SHP77 (cell line): ENCODE measurements at regions not wholly inside any gene's neighbourhood (a gene's known extent, or its start where the extent isn't known, plus 50 kb on each side); places are given as distances from the start of the nearest gene placed in this dataset.

ENCODE experiments used
- DNase-seq, 2 experiments: peaks; one replicate each; lab custom pipeline; 2025; lab: John Stamatoyannopoulos, UW

- no peak for DNase-seq
Observed at GRCh38 chr7:155216475-155217272, 81.0 kb upstream of the INSIG1 start.

- no peak for DNase-seq
Observed at GRCh38 chr7:155217634-155218033, 80.0 kb upstream of the INSIG1 start.

GRCh38 chr7:155218276-155219153 lies 79.2 kb upstream of the INSIG1 start:
- no peak for DNase-seq

- no peak for DNase-seq
Observed at GRCh38 chr7:155219154-155219531, 78.5 kb upstream of the INSIG1 start.

DNA sequence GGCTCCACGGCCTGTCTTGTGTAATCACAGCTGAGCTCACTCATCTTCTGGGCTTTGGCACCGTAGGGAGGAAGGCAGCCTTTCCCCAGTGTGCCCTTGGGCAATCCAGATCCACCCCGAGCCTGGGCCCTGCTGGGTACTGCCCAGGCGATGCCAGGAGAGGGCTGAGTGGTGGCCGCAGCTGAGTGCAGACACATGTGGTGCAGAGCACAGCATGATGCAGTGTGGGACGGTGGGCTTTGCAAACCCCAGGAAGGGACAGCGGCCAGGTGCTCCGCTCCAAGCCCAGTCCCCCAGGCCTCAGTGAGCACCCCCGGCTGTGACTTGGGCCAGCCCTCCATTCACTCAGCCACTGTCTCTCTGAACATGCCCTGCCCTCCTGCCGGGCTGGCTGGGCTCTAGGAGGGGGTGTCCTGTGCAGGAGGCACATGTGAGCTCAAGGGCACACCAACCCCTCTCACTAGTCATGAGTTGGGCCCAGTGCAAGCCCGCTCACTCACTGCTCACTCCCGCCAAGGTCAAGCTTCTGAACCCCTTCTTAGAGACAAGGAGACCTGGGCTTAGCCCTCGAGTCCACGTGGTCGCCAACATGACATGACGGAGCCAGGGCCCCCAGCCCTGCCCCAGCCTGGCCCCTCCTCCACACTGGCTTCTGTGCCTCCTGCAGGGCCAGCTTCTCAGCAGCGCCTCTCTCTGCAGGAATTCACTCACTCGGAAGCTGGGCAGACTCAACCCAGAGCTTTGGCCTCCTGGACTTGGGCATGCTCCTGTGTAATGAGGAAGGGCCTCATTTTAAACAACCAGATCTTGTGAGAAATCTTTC lies 77.5 kb upstream of the INSIG1 start:
- DNase-seq, result no peak

- no peak for DNase-seq
Observed at GRCh38 chr7:155220903-155221302, 76.8 kb upstream of the INSIG1 start.

DNA sequence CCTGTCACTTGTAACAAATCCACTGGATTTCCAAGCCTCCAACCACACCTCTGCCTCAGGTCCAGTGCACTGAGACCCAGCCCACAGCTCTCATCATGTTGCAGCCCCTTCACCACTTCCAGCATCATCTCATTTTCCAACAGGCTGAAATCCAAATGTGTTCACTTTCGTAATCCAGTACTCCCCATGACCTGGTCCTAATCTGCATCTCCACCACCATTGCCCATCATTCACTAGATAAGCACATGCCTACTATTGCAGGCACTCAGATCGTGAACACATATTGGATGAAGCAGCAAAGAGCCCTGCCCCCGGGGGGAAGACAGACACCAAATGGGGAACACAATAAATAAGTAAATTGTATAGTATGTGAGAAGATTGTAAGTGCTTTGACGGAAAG lies 76.1 kb upstream of the INSIG1 start:
- DNase-seq, result no peak

DNA sequence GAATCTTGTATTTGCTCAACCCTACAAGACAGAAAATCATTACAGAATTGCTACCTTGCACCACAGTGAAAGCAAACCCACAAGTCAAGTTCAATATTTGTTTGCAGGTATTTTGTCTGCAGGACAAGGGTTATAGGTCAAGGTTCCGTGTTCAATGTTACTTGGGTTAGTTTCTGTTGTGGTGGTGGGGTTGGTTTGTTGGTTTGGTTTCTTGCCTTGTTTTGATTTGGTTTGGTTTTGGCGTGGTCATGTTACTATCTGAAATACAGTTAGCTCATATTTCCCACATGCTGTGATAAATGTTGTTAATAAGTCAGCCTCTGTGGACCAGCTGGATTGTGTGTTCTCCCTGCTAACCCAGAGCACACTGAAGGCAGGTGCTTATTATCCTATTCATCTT lies 75.6 kb upstream of the INSIG1 start:
- no peak for DNase-seq

- DNase-seq, result no peak
Observed at GRCh38 chr7:155222573-155222972, 75.1 kb upstream of the INSIG1 start.

DNA sequence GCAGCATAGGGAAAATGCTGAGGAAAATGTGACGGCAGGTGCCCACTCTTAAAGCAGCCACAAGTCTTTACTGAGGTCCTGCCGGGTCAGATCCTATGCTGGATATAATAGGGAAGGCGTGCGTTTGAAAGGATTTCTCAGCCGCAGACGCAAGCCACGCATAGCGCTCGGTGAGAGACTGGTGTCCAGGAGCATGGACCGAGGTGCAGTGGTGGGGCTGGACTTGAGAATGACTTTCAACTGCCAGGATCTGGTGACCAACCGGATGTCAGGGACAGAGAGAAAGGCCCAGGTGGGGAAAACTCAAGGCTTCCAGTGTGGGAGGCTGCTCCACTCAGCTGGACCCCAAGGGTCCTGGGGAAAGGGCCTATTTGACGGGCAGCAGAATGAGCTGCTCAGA lies 74.7 kb upstream of the INSIG1 start:
- no peak for DNase-seq

GRCh38 chr7:155223503-155223902 lies 74.2 kb upstream of the INSIG1 start:
- DNase-seq, result no peak

- DNase-seq, result no peak
Observed at GRCh38 chr7:155224116-155224811, 73.4 kb upstream of the INSIG1 start.

DNA sequence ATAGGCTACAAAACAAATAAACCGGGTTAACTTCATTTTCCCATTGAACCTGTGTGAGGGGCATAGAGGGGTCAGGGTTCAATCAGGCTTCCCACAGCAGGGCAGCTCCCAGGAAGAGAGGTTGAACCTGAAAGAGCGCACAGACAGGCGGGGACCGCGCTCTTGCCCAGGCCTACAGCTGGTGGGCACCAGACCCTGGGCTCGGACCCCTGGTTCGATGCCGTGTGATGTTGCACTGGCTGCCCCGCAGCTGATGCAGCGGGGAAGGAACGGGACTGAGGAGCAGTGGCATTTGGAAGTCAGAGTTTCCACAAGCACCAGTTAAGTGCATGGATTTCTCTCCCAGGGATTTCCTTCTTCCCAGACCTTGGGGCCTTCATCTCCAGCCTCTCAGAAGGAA lies 72.6 kb upstream of the INSIG1 start:
- no peak for DNase-seq

GRCh38 chr7:155225516-155225915 lies 72.2 kb upstream of the INSIG1 start:
- no peak for DNase-seq

GRCh38 chr7:155226261-155227003 lies 71.2 kb upstream of the INSIG1 start:
- DNase-seq, result no peak

GRCh38 chr7:155227004-155227787 lies 70.5 kb upstream of the INSIG1 start:
- DNase-seq, result no peak

DNA sequence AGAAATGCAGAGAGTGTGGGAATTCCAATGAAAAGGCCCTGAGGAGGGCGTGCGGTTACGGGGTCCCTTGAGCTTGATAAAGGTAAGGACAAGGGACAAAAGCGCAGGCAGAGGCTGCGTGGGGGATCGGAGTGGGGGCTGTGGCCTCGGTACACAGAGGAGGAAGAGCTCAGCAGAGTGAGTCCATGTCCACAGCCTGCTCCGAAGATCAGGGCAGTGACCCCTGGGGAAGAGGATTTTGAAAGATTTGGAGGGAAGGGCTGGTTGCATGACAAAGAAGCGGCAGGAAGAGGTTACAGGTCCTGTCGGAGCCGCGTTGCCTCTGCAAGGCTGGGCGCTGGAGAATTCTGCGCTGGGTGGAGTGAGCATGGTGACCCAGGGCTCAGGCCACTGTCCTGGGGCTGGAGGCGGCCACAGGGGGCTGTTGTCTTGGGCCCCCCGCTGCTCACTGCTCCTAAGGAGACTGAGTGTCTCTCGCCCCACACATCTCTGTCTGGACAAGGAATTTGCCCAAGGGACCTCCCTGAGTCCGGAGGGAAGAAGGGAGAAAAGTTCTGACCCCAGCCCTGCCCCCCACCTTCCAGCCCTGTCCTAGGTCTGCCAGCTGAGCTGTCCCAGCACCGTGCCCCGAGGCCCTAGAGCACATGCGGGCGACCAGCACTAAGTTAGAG lies 69.8 kb upstream of the INSIG1 start:
- no peak for DNase-seq

DNA sequence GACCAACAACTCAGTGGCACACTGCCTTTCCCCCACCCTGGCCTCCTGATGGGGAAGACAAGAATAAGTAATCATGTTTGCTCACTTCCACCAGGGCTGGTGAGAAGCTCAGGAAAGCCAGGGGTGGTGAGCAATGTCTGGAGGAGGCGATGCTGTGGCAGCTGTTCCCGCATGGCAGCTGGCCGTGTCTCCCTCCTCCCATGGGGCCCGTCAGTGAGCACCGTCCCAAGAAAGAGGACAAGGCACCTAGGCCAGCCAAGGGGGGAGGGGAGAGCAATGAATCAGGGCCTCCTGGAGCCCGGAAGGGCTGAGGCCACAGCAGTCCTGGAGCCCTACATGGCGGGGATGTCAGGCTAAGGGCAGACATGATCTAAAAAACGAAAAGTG lies 69.2 kb upstream of the INSIG1 start:
- DNase-seq, result no peak

DNA sequence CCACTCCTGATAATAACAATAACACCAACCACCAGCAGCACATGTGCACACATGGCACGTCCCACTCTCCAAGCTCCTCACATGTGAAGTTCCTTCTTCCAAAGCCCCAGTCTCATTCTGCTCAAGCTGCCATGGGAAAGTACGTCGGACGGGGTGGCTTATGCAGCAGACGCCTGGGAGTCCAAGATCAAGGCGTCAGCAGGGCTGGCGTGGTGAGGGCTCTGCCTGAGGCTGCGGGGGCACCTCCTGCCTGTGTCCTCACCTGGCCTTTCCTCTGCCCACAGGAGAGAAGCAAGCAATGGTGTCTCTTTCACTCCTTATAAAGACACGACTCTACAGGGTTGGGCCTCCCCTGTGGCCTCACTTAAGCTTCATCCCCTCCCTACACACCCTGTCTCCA lies 68.8 kb upstream of the INSIG1 start:
- DNase-seq, result no peak
